HepG2 (cell line): ENCODE measurements at regions not wholly inside any gene's neighbourhood (a gene's known extent, or its start where the extent isn't known, plus 50 kb on each side); places are given as distances from the start of the nearest gene placed in this dataset.

Experiments used
- ATAC-seq: fragments of 200-7000 bp; cut with Tn5 transposase; 3 replicates; pipeline ENCODE4 v1.9.1; 2020; ENCODE audit warnings: mild to moderate bottlenecking, moderate library complexity
- BruUV-seq: library from RNA; stranded (reverse); fragments of 400-500 nt; replicated peaks from 2 replicates; lab custom pipeline; 2021; lab: Mats Ljungman, UMichigan
- CTCF ChIA-PET: fragments of 300-600 bp; formaldehyde crosslinking; extraction: SDS; loops from one replicate; lab custom pipeline; 2021; ENCODE audit warnings: low total read pairs, inconsistent platforms, low intra/inter-chr PET ratio; lab: Yijun Ruan, JAX
- POLR2A ChIA-PET: fragments of 350-600 bp; sonication (Branson Sonifier 250); formaldehyde crosslinking; loops from one replicate; lab custom pipeline; 2020; ENCODE audit warnings: antibody characterized with exemption, inconsistent platforms; lab: Yijun Ruan, JAX
- DNase-seq: peaks from one replicate; pipeline ENCODE4 v3.0.0-alpha.2; 2015; ENCODE audit warnings: low spot score
- FAIRE-seq: peaks from 3 replicates; lab custom pipeline; 2011; peaks lifted over from hg19 to GRCh38; lab: Jason Lieb, UNC
- H2AFZ ChIP-seq: one replicate; pipeline ENCODE4 v1.6.1; 2011; ENCODE audit warnings: low read length, inconsistent platforms
- H3K27ac ChIP-seq: fragments of 300-600 bp; 3 replicates; pipeline ENCODE4 v1.8.0; 2011; ENCODE audit warnings: mixed run types, mild to moderate bottlenecking, mixed read lengths, low read length, inconsistent platforms; ENCODE audit not compliant: insufficient read depth; ENCODE audit errors: extremely low read length
- H3K27me3 ChIP-seq, 2 experiments: fragments of 200-600 bp in 1 of 2; 2 replicates in 1 of 2; 3 replicates in 1 of 2; pipeline versions ENCODE4 v1.6.0 to v1.8.0; 2011; ENCODE audit warnings: low read length in 2 of 2, mild to moderate bottlenecking in 2 of 2, moderate library complexity in 2 of 2, inconsistent platforms in 1 of 2; ENCODE audit not compliant: insufficient read depth in 2 of 2, control insufficient read depth in 1 of 2
- H3K36me3 ChIP-seq, 2 experiments: fragments of 200-600 bp in 1 of 2; replicated peaks in 1 of 2; 2 replicates in 1 of 2; 3 replicates in 1 of 2; pipeline versions ENCODE4 v1.5.1 to v1.8.0; 2011; ENCODE audit warnings: low read length in 2 of 2, inconsistent platforms in 1 of 2; ENCODE audit not compliant: insufficient read depth in 2 of 2, control insufficient read depth in 1 of 2
- H3K4me1 ChIP-seq: 2 replicates; pipeline ENCODE4 v1.5.1; 2012; ENCODE audit warnings: low read length, inconsistent platforms; ENCODE audit not compliant: insufficient read depth
- H3K4me2 ChIP-seq: 2 replicates; pipeline ENCODE4 v1.6.0; 2011; ENCODE audit warnings: low read depth, low read length, inconsistent platforms
- H3K4me3 ChIP-seq, 3 experiments: fragments of 200-600 bp in 1 of 3; sonication (generic), shearing (Covaris generic) in 1 of 3; replicated peaks in 1 of 3; 2 replicates each; pipeline ENCODE4 v1.5.1; 2011 to 2016; ENCODE audit warnings: low read length in 3 of 3, inconsistent platforms in 2 of 3, low read depth in 2 of 3, mild to moderate bottlenecking in 2 of 3, control low read depth in 1 of 3, mixed read lengths in 1 of 3; ENCODE audit not compliant: insufficient read depth in 1 of 3
- H3K79me2 ChIP-seq: one replicate; pipeline ENCODE4 v1.6.1; 2011; ENCODE audit warnings: low read length, inconsistent platforms; ENCODE audit not compliant: insufficient read depth
- H3K9ac ChIP-seq: 2 replicates; pipeline ENCODE4 v1.6.0; 2011; ENCODE audit warnings: mild to moderate bottlenecking, low read depth, low read length, inconsistent platforms; ENCODE audit not compliant: insufficient read depth
- H3K9me3 ChIP-seq: 2 replicates; pipeline ENCODE4 v1.5.1; 2012; ENCODE audit warnings: mild to moderate bottlenecking, low read length
- H4K20me1 ChIP-seq: 2 replicates; pipeline ENCODE4 v1.6.0; 2011; ENCODE audit warnings: inconsistent platforms, mild to moderate bottlenecking, low read length, moderate library complexity; ENCODE audit not compliant: insufficient read depth
- HOXA3 ChIP-seq: sonication (generic); formaldehyde crosslinking; IDR thresholded peaks from 2 replicates; pipeline ENCODE4 v1.5.0; 2020; ENCODE audit warnings: missing genetic modification reagents
- NFATC3 ChIP-seq: sonication (generic); formaldehyde crosslinking; IDR thresholded peaks from 2 replicates; pipeline ENCODE4 v1.5.1; 2020; ENCODE audit warnings: mild to moderate bottlenecking, missing genetic modification reagents
- POGK ChIP-seq: sonication (generic); formaldehyde crosslinking; conservative IDR thresholded peaks from 2 replicates; pipeline ENCODE4 v1.8.0; 2022; ENCODE audit warnings: mild to moderate bottlenecking, moderate library complexity, missing genetic modification reagents
- REXO4 ChIP-seq: sonication (generic); formaldehyde crosslinking; IDR thresholded peaks from 2 replicates; pipeline ENCODE4 v1.8.0; 2022; ENCODE audit warnings: missing genetic modification reagents, mild to moderate bottlenecking, borderline replicate concordance
- SNAI1 ChIP-seq: sonication (generic); formaldehyde crosslinking; IDR thresholded peaks from 2 replicates; pipeline ENCODE4 v1.5.0; 2020; ENCODE audit warnings: mild to moderate bottlenecking, missing genetic modification reagents, borderline replicate concordance
- ZNF205 ChIP-seq: IDR thresholded peaks from 2 replicates; pipeline ENCODE4 v1.6.1; 2018; ENCODE audit warnings: missing biosample characterization, missing genetic modification reagents
- ZNF24 ChIP-seq: fragments of 450-650 bp; IDR thresholded peaks from 2 replicates; pipeline ENCODE4 v1.6.1; 2017; ENCODE audit warnings: antibody characterized with exemption, mild to moderate bottlenecking
- ZNF790 ChIP-seq: sonication (generic); formaldehyde crosslinking; IDR thresholded peaks from 2 replicates; pipeline ENCODE4 v1.8.0; 2022; ENCODE audit warnings: missing genetic modification reagents, mild to moderate bottlenecking, borderline replicate concordance
- WGBS: methylation state at CpG from one replicate; pipeline ENCODE4 v1.1.6; 2017; ENCODE audit warnings: low lambda C conversion rate; 5-methylcytosine and 5-hydroxymethylcytosine counted together
- in situ Hi-C: cut with HindIII; loops from 2 replicates; pipeline ENCODE4 v1.10.0; 2017; ENCODE audit warnings: low pct_unique_long_range_greater_than_20kb; ENCODE audit not compliant: extremely low pct_ligation_motif_present
- intact Hi-C: fragments of 100-400 bp; cut with micrococcal nuclease; formaldehyde crosslinking; loops from one replicate; pipeline ENCODE4 v1.10.0; 2022; ENCODE audit not compliant: unreplicated experiment

DNA sequence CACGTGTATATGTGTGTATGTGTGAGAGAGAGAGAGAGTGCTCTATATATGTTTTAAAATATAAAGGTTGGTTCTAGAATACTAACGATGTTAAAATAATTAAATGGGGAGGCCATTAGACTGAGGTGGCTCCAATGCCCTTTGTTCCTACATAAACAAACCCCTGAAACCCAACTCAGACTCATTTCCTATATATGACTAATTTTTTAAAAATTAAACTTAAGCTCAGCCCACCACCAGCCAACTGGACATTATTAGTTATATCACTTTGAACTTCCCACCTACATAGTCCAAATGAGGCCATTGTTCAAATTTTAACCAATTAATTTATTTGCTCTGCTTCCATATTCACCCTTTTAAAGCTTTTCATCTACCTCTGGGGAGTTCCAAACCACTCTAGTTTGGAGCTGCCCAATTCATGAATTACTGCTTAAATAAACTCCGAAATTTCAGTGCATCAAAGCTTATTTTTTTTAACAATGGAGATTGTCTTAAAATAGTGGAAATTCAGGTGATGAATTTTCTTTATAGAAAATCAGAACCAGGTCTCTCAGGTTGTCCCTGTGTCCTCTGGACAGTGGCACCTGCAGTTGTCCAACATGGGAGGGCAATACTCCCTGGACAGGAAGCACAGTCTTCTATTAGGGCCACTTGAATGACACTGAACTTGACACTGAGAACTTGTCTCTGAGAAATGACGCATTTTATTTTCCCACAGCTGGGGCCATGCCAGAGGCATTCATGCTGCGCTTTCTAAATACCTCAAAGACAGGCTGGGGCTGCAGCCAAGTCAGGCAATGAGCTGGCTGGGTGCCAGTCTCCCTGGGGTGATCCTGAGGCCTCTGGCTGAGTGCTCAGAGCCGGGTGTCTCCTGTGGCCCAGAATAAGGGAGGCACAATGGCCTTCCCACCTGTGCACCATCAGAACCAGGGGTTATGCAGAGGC lies 109.5 kb upstream of the TMEM72 start:
- ChIA-PET CTCF (no interaction called here), POLR2A (no interaction called here)
- Histone ChIP-seq H3K9me3 (no peaks in the 10 kb centered on the region), H3K4me1 (no peaks in the 10 kb centered on the region), H2AFZ (no peak overlapping the region), H3K27ac (no peak overlapping the region), H3K4me2 (no peak overlapping the region), H3K36me3 (no peaks in the 10 kb centered on the region), H3K79me2 (no peaks in the 10 kb centered on the region), H3K4me3 (no peak overlapping the region)
- FAIRE-seq (no peak), ATAC-seq (no peak), DNase-seq (peak; percentile 9)
- intact Hi-C loops (no loop called here), in situ Hi-C loops (no loop called here)
- no TSS peak for BruUV-seq
- WGBS, result 7% methylated on average over 5 of the region's 6 CpGs
- TF ChIP-seq ZNF205 (CRISPR knock-in tag), result no peak
- TF ChIP-seq HOXA3 (CRISPR knock-in tag), result no peak
- no peak for TF ChIP-seq NFATC3 (CRISPR knock-in tag)
- no peak for TF ChIP-seq ZNF790 (CRISPR knock-in tag)
- no peak for TF ChIP-seq POGK (CRISPR knock-in tag)
- TF ChIP-seq ZNF24, result no peak
- TF ChIP-seq SNAI1, result no peak
- no peak for TF ChIP-seq REXO4 (CRISPR knock-in tag)
- TF ChIP-seq, all 625 proteins: peak for 0
- no peaks in the 10 kb centered on the region for H4K20me1 ChIP-seq
- H3K27me3 ChIP-seq, result peaks cover 4 to 10% of the 10 kb centered on the region in 2 experiments; a peak in 3 of 5 replicates
- no peak overlapping the region for H3K9ac ChIP-seq
